Heart right ventricle (tissue), 16 donors: ENCODE measurements at regions not wholly inside any gene's neighbourhood (a gene's known extent, or its start where the extent isn't known, plus 50 kb on each side); places are given as distances from the start of the nearest gene placed in this dataset.

Experiments used
- ATAC-seq, 8 donors: fragments of 200-7000 bp; cut with Tn5 transposase; one replicate each; pipeline ENCODE4 v1.9.1; 2020; ENCODE audit warnings: mild to moderate bottlenecking in 8 of 8, moderate library complexity in 8 of 8, moderate number of reproducible peaks in 1 of 8
- DNase-seq, 2 donors: peaks; one replicate each; pipeline ENCODE4 v3.0.0-alpha.2; 2020
- H3K27ac ChIP-seq, 10 donors: fragments of 200-600 bp; sonication (generic) in 2 of 10; one replicate each; pipeline versions ENCODE4 v1.5.0 to v1.8.0; 2020 to 2022; ENCODE audit warnings: mild to moderate bottlenecking in 3 of 10
- H3K27me3 ChIP-seq, 7 donors: fragments of 200-600 bp; one replicate each; pipeline ENCODE4 v1.8.0; 2021 to 2022; ENCODE audit warnings: mild to moderate bottlenecking in 2 of 7
- H3K36me3 ChIP-seq, 9 donors: fragments of 200-600 bp; sonication (generic) in 1 of 9; one replicate each; pipeline versions ENCODE4 v1.5.0 to v1.8.0; 2020 to 2022; ENCODE audit warnings: mild to moderate bottlenecking in 2 of 9
- H3K4me1 ChIP-seq, 9 donors: fragments of 200-600 bp; sonication (generic) in 1 of 9; one replicate each; pipeline versions ENCODE4 v1.5.0 to v1.8.0; 2020 to 2022; ENCODE audit warnings: mild to moderate bottlenecking in 4 of 9
- H3K4me3 ChIP-seq, 10 donors: fragments of 200-600 bp; sonication (generic) in 2 of 10; one replicate each; pipeline versions ENCODE4 v1.5.0 to v1.8.0; 2020 to 2022; ENCODE audit warnings: mild to moderate bottlenecking in 7 of 10, moderate library complexity in 2 of 10
- H3K9me3 ChIP-seq, 11 donors: fragments of 200-600 bp in 10 of 11; sonication (generic) in 2 of 11; one replicate each; pipeline versions ENCODE4 v1.5.0 to v1.8.0; 2013 to 2022; ENCODE audit warnings: mild to moderate bottlenecking in 2 of 11, control low read depth in 1 of 11, moderate library complexity in 1 of 11
- WGBS, 2 donors: extraction: QIAGEN DNeasy Blood & Tissue Kit; methylation state at CpG; one replicate each; pipeline ENCODE4 v1.1.7; 2013; ENCODE audit warnings: inconsistent platforms in 1 of 2; 5-methylcytosine and 5-hydroxymethylcytosine counted together
- intact Hi-C, 10 donors: fragments of 100-400 bp; cut with DNase I; formaldehyde crosslinking; loops; one replicate each; pipeline versions ENCODE4 v1.11.1 to v1.14.2; 2022
- TF ChIP-seq, protein P1 (sequence below), 9 donors: fragments of 200-600 bp; sonication (generic) in 2 of 9; IDR thresholded peaks; one replicate each; pipeline versions ENCODE4 v1.5.0 to v1.8.0; 2021 to 2022; ENCODE audit warnings: antibody characterized with exemption in 9 of 9, mild to moderate bottlenecking in 5 of 9, moderate library complexity in 1 of 9
- donor health status: Arrhythmogenic right ventricular cardiomyopathy.
- donor health status: ischemic (EF 13 %, LVEDD 7.1; RV severe dilation, severe dysfunction).
- donor health status: healthy with polysubstance abuse.
- donor health status: DM: no; HTN: yes; CAD: no.
- donor health status: DM: no; HTN: no; CAD: no.
- donor health status: ischemic (EF 25% LVEDD 6.9; RV normal size, moderate dysfunction).
- donor health status: ischemic (EF 25% LVEDD 5.7; RV mildly dilated, moderate dysfunction).
- donor health status: healthy.
- donor health status: DM: yes; HTN: yes; CAD: no.
- donor health status: Ischemic cardiomyopathy.
- donor health status: ischemic (EF 35%, LVEDD 5.7; RV mildly dilated, moderate dysfunction).
- donor health status: nonischemic (EF 11% LVEDD 7.7; RV severe dilation, severe dysfunction).
- donor health status: DM: yes; HTN: yes; CAD: no.
- donor health status: PGD.
- donor health status: ischemic (EF 29% LVEDD 5.4; RV normal size, mild dysfunction).
- donor health status: nonischemic (EF 23%, LVEDD 6.1; RV moderate dilation, normal function).

DNA sequence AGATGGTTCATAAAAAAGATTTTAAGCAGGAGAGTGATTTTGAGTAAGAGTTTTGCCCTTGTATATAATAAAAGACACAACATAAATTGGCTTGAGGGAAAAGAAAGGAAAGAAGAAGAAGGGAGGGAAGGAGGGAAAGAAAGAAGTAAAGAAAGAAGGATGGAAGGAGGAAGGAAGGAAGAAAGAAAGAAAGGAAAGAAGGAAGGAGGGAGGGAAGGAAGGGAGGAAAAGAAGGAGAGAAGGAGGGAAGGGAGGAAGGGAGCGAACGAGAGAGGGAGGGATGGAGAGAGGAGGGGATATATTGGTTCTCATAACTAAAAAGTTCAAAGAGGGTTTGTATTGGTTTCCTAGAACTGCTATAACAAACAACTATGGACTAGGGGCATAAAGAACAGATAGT lies 62.2 kb upstream of the PAX7 start:
- no peaks in the 10 kb centered on the region for H3K4me1 ChIP-seq
- H3K27me3 ChIP-seq = peaks cover 0 to 54% (median 21%) of the 10 kb centered on the region in 7 donors
- WGBS, 2 donors = 83 to 89% methylated on average over 2 of the region's 2 CpGs
- H3K4me3 ChIP-seq = no peak overlapping the region
- TF ChIP-seq, protein P1, sequence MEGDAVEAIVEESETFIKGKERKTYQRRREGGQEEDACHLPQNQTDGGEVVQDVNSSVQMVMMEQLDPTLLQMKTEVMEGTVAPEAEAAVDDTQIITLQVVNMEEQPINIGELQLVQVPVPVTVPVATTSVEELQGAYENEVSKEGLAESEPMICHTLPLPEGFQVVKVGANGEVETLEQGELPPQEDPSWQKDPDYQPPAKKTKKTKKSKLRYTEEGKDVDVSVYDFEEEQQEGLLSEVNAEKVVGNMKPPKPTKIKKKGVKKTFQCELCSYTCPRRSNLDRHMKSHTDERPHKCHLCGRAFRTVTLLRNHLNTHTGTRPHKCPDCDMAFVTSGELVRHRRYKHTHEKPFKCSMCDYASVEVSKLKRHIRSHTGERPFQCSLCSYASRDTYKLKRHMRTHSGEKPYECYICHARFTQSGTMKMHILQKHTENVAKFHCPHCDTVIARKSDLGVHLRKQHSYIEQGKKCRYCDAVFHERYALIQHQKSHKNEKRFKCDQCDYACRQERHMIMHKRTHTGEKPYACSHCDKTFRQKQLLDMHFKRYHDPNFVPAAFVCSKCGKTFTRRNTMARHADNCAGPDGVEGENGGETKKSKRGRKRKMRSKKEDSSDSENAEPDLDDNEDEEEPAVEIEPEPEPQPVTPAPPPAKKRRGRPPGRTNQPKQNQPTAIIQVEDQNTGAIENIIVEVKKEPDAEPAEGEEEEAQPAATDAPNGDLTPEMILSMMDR (IDR thresholded peaks at IDR 0.05) = no peak
- peaks cover 0 to 9% (median 0%) of the 10 kb centered on the region in 11 donors for H3K9me3 ChIP-seq
- ATAC-seq (no peak), DNase-seq (no peak)
- H3K27ac ChIP-seq = no peak overlapping the region
- intact Hi-C loops = no loop called here
- H3K36me3 ChIP-seq = no peaks in the 10 kb centered on the region

DNA sequence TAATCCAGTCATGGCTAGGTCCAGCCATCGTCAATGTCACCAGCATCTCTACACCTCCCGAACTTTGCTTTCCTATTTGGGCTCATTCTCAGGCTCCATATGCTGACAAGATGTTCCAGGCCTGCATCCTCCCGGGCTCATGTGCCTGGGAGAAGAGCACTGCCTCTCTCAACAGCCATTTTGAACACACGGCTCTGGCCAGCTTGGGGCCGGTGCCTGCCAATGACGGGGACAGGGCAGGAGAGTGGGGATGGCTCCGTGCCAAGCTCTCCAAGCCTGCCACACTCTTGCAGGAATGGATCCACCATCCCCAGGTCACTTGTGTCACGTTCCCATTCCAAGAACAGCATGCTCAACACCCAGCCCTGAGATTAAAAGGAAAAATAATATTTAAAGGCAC lies 61.4 kb upstream of the PAX7 start:
- intact Hi-C loops = no loop called here
- peak in 1 of 8 donors; percentile 47 for ATAC-seq

DNA sequence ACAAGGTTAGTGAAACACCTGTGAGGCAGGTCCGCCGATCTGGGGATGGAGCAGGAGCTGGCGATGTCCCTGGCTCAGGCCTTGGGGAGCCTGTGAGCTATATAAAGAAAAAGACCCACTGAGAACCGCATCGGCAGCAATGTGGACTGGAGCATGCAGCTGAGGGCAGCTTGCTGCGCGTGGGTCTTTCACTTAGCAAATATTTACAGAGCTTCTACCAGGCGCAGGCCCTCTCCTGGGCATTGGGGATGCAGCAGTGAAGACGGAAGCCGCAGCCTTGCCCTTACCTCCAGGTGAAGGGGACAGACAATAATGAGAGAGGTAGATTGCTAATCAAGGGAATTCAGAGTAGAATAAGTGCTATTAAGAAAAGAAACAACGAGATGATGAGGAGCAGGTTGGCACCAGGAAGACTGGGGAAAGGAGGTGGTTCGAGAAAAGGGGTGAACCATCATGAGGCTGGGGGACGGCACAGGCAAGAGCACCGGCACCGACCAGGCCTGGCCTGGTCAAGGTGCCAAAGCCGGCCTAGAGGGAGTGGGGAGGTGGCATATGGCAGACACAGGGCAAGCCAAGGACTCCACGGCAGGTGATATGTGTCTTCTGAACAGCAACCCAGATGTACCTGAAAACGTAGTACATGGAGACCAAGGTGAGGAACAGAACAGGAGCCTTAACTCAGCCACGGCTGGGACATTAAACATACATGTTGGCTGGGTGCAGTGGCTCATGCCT lies 60.7 kb upstream of the PAX7 start:
- 76 to 79% methylated on average over 19 of the region's 19 CpGs for WGBS, 2 donors
- H3K27ac ChIP-seq = no peak overlapping the region
- H3K9me3 ChIP-seq = peaks cover 0 to 9% (median 0%) of the 10 kb centered on the region in 11 donors
- H3K36me3 ChIP-seq = no peaks in the 10 kb centered on the region
- TF ChIP-seq, protein P1 (IDR thresholded peaks at IDR 0.05) = no peak
- H3K4me3 ChIP-seq = no peak overlapping the region
- H3K27me3 ChIP-seq = peaks cover 0 to 59% (median 27%) of the 10 kb centered on the region in 7 donors
- no peak for DNase-seq
- no peaks in the 10 kb centered on the region for H3K4me1 ChIP-seq
- intact Hi-C loops = loop anchor here in 3 of 10 donors (10.0 kb wide), 3 partner anchors 275 to 1075 kb away; no protein-coding TSS in a partner anchor
- ATAC-seq = no peak

More for the DNA sequence above, 61.4 kb upstream of the PAX7 start:
- Histone ChIP-seq H3K36me3 (no peaks in the 10 kb centered on the region), H3K4me3 (no peak overlapping the region), H3K27ac (no peak overlapping the region), H3K4me1 (no peaks in the 10 kb centered on the region), H3K27me3 (peaks cover 0 to 55% (median 19%) of the 10 kb centered on the region in 7 donors), H3K9me3 (peaks cover 0 to 9% (median 0%) of the 10 kb centered on the region in 11 donors)
- TF ChIP-seq, protein P1 (IDR thresholded peaks at IDR 0.05) = no peak
- DNase-seq = peak in 1 of 2 donors; percentile 29
- WGBS, 2 donors = 62 to 71% methylated on average over 8 of the region's 8 CpGs

DNA sequence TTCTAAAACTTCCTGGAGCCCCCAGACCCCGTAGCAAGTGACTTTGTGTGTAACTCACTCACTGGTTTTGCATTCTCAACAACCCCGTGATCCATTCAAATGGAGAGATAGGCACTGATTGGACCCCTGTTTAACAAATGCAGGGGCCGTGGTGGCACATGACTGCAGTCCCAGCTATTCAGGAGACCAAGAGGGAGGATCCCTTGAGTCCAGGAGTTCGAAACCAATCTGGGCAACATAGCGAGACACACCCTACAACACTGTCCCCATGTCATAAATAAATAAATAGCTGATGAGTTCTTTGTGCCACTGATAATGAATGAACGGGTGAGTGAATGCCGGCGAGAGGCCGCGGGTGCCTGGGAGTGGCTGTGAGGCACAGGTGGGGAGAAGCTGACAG lies 59.4 kb upstream of the PAX7 start:
- H3K4me3 ChIP-seq = no peak overlapping the region
- no peaks in the 10 kb centered on the region for H3K4me1 ChIP-seq
- intact Hi-C loops = loop anchor here in 3 of 10 donors (10.0 kb wide), 3 partner anchors 276 to 1076 kb away; no protein-coding TSS in a partner anchor
- 61 to 68% methylated on average over 10 of the region's 10 CpGs for WGBS, 2 donors
- no peaks in the 10 kb centered on the region for H3K36me3 ChIP-seq
- TF ChIP-seq, protein P1 (IDR thresholded peaks at IDR 0.05) = no peak
- ATAC-seq (no peak), DNase-seq (no peak)
- H3K9me3 ChIP-seq = peaks cover 0 to 9% (median 0%) of the 10 kb centered on the region in 11 donors
- peaks cover 0 to 59% (median 31%) of the 10 kb centered on the region in 7 donors for H3K27me3 ChIP-seq
- no peak overlapping the region for H3K27ac ChIP-seq
